ENCODE measurements at regions not wholly inside any gene's neighbourhood (a gene's known extent, or its start where the extent isn't known, plus 50 kb on each side); places are given as distances from the start of the nearest gene placed in this dataset.

GRCh38 chr4:123990310-123990870 is 593.8 kb downstream of the SPRY1 start:
- no peak for DNase-seq (ENCODE audit: low read depth)

DNA sequence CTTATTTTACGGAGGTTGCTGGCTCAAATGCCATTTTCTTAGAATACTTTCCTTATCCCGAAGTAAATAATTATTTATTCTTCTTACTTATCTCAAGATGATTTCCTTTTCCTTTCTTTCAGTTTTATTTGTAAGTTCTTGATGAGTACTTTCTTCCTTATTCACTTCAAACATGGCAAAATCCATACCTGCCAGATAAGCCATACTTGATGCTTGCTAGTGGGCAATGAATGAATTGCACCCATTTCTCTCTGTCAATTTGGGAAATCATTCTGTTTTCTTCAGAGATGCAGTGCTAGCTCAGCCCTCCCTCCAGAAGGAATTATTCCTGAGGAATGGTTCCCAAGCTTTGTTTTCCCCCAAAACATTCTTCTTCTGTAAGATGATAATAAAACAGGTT is 598.3 kb downstream of the SPRY1 start:
- DNase-seq (ENCODE audit: low read depth): no peak

DNA sequence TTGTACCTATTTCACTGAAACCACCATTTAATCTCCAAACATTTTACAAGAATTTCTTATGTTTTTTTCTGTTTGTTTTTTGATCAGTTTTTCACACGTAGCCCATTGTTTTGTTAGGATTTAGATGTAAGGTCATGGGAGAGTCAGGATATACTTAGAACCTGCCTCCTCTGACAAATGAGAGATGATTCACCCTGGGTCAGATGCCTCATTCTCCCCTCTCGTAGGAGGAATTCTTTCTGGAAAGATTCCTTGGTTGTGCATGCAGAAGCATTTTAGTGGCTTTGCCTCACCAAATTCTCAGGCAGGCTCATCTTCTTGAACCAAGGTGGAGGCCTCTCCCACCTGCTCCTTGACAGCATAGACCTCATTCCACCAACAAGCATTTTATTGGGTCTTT is 599.3 kb downstream of the SPRY1 start:
- DNase-seq (ENCODE audit: low read depth): no peak

- DNase-seq (ENCODE audit: low read depth): no peak
Observed at GRCh38 chr4:123996718-123997510, 600.3 kb downstream of the SPRY1 start.

DNA sequence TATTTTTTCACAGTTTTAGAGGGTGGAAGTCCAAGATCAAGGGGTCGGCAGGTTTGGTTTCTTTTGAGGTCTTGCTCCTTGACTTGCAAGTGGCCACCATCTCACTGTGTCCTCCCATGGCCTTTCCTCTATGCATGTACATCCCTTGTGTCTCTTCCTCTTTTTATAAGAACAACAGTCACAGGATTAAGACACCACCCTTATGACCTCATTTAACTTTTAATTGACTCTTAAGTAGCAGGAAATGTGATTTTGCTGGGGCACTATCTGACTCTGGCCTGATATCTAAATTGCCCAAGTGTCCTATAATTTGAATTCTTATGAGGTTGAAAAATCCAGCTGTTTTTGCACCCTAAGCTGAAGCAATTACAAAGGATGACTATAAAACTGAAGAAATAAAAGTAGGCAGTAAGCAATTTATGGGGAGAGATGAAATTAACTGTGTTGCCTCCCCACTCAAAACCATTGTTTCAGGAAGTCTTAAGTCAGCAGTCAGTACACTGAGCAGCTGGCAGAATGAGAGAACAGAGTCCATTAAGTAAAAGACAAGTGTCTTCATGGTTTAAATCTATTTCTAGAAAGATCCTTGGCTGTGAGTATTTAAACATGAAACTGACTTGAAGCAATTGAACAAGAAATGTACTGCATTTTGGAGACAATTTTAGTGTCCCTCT is 601.3 kb downstream of the SPRY1 start:
- DNase-seq (ENCODE audit: low read depth): no peak

- DNase-seq (ENCODE audit: low read depth): no peak
Observed at GRCh38 chr4:124000233-124000632, 603.6 kb downstream of the SPRY1 start.

DNA sequence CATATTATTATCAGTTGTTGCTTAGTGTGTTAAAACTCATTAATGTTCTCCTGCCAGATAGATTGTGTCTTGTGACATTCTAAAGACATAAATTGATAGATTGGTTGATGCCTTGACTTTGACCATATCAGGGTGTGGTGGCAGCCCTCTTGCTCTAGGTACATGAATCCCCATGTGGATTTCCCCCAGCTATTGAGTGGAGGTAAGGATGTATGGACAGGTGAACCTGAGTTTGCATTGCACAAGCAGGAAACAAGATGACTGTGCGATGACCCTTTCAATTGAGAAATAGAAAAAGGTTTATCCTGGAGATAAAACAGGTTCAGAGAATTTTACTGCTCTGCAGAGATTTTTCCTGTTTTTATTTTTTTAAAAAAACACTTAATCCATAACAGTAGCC is 619.2 kb downstream of the SPRY1 start:
- DNase-seq (ENCODE audit: low read depth): no peak

DNA sequence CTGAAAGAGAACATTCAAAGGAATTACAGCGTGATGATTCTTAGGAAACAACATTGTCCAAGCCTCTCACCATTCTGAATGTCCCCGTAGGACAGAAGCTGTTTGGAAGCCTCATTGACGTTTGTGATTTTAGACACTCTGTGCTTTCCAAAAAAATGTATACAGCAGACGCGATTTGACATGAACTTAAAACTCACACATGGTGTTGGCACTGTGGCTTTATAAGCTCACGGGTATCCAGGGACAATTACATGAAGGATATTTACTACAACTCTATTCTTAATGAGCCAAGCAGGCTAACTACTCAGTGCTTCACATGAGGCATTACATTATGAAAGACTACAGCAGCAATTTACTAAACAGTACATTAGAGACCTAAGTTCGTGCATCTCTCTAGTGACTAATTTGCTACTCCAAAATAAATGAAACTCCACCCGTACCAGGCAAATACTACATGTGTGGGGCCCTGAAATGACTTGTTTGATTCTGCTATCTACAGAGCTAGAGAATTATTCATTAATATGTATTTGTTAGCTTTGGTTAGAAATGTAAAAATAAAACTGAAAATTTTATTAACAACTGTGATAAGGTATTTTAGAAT is 620.7 kb downstream of the SPRY1 start:
- no peak for DNase-seq (ENCODE audit: low read depth)

DNA sequence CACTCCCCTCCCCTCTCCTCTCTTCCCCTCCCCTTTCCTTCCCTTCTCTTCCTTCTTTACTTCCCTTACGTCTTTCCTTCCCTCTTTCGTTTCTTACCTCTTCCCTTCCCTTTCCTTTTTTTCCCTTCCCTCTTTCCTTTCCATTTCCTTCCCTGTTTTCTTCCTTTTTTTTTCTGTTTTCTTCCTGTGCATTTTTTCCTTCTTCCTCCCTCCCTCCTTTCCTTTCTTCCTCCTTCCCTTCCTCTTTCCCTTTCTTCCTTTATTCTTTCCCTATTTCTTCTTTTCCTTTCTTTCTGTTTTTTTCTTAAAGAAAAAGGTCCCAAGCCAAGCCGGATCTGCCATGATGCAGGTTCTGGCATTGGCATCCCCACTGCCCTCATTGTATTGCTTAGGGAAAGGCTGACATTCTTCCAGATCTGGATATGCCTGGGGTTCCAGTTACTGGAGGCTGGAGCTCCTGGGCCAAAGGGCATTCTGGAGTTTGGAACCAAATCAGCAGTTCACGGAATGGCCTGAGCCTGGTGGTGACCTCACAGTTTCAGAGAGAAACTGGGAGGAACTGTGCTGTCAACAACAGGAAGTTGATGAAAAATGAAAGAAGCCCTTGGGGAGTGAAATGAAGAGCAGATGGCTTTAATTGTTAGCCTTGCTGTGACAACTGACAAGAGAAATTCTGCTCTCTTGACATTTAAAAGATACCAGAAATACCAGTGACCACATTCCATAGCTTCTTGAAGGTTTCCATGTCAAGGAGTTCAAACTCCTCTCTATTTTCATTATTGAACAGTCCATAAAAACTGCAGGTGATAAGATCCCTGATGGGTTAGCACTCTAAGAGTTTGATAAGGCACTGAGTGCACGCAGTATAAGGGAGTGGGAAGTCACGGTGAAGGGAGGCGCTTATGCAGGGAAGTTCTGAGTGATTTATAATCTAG is 622.1 kb downstream of the SPRY1 start:
- no peak for DNase-seq (ENCODE audit: low read depth)

- DNase-seq (ENCODE audit: low read depth): no peak
Observed at GRCh38 chr4:124019749-124020549, 623.4 kb downstream of the SPRY1 start.

DNA sequence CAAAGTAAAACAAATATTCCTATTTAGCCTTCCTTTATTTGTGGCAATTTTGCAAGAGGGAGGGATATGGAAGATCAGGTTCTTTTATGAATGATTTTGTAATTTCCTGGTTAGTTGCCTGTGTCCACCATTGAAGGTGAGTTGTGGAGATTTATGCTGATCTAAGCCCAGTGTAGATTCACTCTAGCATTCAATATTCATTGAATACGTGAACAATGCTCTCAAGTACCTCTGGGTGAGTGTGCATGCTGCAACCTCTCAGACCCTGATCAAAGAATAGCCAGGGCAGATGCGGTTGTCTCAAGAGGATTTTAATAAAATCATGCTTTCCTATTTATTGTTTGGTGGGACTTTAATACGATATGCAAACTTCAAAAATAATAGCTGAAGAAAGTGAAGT is 628.4 kb downstream of the SPRY1 start:
- no peak for DNase-seq (ENCODE audit: low read depth)

- DNase-seq (ENCODE audit: low read depth): no peak
Observed at GRCh38 chr4:124025428-124025827, 628.8 kb downstream of the SPRY1 start.

DNA sequence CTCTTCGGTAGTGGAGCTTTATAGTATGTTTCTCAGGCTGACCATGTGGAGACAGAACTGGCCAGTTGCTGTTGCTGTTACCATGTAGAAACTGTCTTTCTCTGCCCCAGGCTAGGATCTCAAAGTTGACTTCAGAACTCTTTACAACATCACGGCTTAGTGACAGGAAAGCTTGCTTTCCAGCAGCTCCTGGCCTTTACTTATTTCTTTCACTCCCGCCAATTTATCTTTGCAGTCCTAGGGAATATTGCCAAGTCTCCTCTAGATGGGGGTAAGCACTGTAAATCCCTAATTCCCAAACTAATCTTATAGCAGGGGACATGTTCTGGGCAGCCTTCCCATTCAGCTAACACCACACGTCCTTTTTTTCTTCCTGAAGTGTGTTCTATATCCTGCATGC is 631.6 kb downstream of the SPRY1 start:
- DNase-seq (ENCODE audit: low read depth): no peak

DNA sequence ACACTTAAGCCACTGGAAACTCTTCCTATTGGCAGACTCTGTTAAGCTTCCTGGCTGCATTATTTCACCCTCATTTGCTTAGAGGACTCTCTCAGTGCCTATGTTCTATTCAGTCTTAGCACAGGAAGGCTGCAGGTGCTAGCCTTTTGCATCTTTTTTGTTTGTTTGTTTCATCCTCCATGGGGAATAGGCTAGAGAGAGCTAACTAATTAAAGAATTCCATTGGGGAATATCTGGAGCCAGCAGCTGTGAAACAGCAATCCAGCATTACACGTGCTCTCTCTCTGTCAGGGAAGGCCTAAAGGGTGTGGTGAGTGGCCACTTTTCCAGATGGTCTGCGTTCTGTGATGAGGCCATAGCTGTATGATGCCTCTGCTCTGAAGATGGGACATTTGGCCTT is 633.6 kb downstream of the SPRY1 start:
- DNase-seq (ENCODE audit: low read depth): no peak

DNA sequence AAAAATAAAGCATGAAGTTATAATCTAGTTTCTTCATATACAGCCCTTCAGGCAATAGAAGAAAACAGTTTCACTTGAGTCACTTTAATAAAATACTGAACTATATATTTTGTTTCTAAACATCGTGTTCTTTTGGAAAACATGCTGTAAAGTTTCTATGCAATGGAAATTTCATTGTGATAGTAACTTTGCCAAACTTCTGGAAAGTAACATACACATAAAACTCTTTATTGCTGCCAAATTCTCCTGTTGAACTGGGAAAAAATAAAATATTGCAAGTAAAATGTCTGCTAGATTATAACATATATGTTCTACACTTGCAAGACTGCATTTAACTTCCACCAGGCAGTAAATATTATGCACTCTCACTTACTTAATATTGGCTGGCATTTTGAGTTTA is 635.4 kb downstream of the SPRY1 start:
- no peak for DNase-seq (ENCODE audit: low read depth)

DNA sequence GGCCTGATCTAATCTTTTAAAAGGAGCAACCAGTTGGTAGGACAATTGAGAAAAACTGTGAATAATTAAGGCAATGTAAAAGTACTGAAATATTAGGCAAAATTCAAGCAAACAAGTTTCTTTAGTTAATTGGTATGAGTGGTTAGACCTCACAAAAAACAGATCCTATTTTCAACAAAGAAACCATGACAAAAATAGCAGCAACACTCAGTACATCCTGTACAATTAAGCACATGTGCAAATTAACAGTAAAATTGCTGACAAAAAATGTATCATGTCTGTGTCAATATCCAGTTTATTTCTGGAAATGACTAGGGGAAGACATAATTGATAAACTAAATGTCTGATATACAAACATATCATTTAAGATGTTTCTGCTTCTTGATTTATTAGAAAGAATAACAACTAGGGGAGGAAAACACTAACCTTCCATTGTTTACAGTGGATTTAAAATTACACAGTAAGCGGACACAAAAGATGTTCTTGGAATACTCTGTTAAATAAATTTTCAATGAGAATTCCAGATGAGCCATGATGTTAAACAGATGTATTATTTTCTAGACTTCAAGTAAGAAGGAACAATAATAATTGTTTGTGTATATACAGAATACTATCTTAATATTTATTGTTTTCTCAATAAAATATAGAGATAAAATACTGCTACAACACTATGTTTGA is 638.9 kb downstream of the SPRY1 start:
- no peak for DNase-seq (ENCODE audit: low read depth)

GRCh38 chr4:124037236-124037635 is 640.6 kb downstream of the SPRY1 start:
- DNase-seq (ENCODE audit: low read depth): no peak

GRCh38 chr4:124044330-124044729 is 647.7 kb downstream of the SPRY1 start:
- no peak for DNase-seq (ENCODE audit: low read depth)

GRCh38 chr4:124044867-124045266 is 648.3 kb downstream of the SPRY1 start:
- DNase-seq (ENCODE audit: low read depth): no peak

GRCh38 chr4:124046190-124046589 is 649.6 kb downstream of the SPRY1 start:
- DNase-seq (ENCODE audit: low read depth): no peak

Measured in stimulated activated CD8-positive, alpha-beta memory T cell treated with anti-CD3 and anti-CD28 coated beads, Interleukin-15, amount 100 ng/mL, for 1 hour (primary cell).